Kasumi-1 (cell line): ENCODE measurements at regions not wholly inside any gene's neighbourhood (a gene's known extent, or its start where the extent isn't known, plus 50 kb on each side); places are given as distances from the start of the nearest gene placed in this dataset.
"Not testable (repeated sequence)": the region's sequence is repeated elsewhere in the genome, so short reads cannot be mapped to it uniquely, and the experiment has no call there.

Experiments used
- DNase-seq, 2 experiments: peaks; one replicate each; lab custom pipeline; 2025; lab: John Stamatoyannopoulos, UW

- DNase-seq: no peak
These were observed 108.0 kb upstream of the KMT2C start for GRCh38 chr7:152543799-152544198.

- DNase-seq: no peak
These were observed 106.1 kb upstream of the KMT2C start for GRCh38 chr7:152541892-152542291.

GRCh38 chr7:152539190-152539495 lies 103.3 kb upstream of the KMT2C start:
- not testable (repeated sequence) for DNase-seq

GRCh38 chr7:152538346-152539189 lies 102.8 kb upstream of the KMT2C start:
- DNase-seq: not testable (repeated sequence)

- no peak for DNase-seq
These were observed 101.8 kb upstream of the KMT2C start for GRCh38 chr7:152537639-152538038.

GRCh38 chr7:152528612-152529011 lies 92.8 kb upstream of the KMT2C start:
- DNase-seq: no peak

GRCh38 chr7:152527610-152528032 lies 91.8 kb upstream of the KMT2C start:
- DNase-seq: no peak

- no peak for DNase-seq
These were observed 88.1 kb upstream of the KMT2C start for GRCh38 chr7:152523916-152524315.

- peak; percentile 26 to 57 for DNase-seq
These were observed 86.8 kb upstream of the KMT2C start for GRCh38 chr7:152522571-152523067.

GRCh38 chr7:152521420-152522337 lies 85.9 kb upstream of the KMT2C start:
- DNase-seq: no peak

GRCh38 chr7:152520861-152521302 lies 85.1 kb upstream of the KMT2C start:
- DNase-seq: no peak

GRCh38 chr7:152519290-152519689 lies 83.5 kb upstream of the KMT2C start:
- no peak for DNase-seq

GRCh38 chr7:152516216-152516615 lies 80.4 kb upstream of the KMT2C start:
- DNase-seq: no peak

GRCh38 chr7:152515266-152515950 lies 79.6 kb upstream of the KMT2C start:
- DNase-seq: not testable (repeated sequence)

- DNase-seq: no peak
These were observed 78.9 kb upstream of the KMT2C start for GRCh38 chr7:152514771-152515105.

- no peak for DNase-seq
These were observed 78.3 kb upstream of the KMT2C start for GRCh38 chr7:152513861-152514770.

- peak; percentile 44 to 62 for DNase-seq
These were observed 76.9 kb upstream of the KMT2C start for GRCh38 chr7:152512706-152513105.

GRCh38 chr7:152511736-152512135 lies 75.9 kb upstream of the KMT2C start:
- no peak for DNase-seq

GRCh38 chr7:152508701-152509100 lies 72.9 kb upstream of the KMT2C start:
- DNase-seq: no peak

GRCh38 chr7:152505606-152506005 lies 69.8 kb upstream of the KMT2C start:
- DNase-seq: no peak

- DNase-seq: no peak
These were observed 69.0 kb upstream of the KMT2C start for GRCh38 chr7:152504816-152505215.
